ENCODE measurements at regions not wholly inside any gene's neighbourhood (a gene's known extent, or its start where the extent isn't known, plus 50 kb on each side); places are given as distances from the start of the nearest gene placed in this dataset.

- ChIA-PET POLR2A (no interaction called here), CTCF (no interaction called here)
Observed at GRCh38 chr18:62442391-62442790, 80.4 kb upstream of the ZCCHC2 start.

GRCh38 chr18:62445386-62445917 lies 77.4 kb upstream of the ZCCHC2 start:
- TF ChIP-seq SP1 (IDR thresholded peaks at IDR 0.05), result no peak
- TF ChIP-seq TARDBP (IDR thresholded peaks at IDR 0.05), result no peak
- TF ChIP-seq ZNF384 (IDR thresholded peaks at IDR 0.05), result no peak
- no peak for TF ChIP-seq BHLHE40 (IDR thresholded peaks at IDR 0.05; ENCODE audit: borderline replicate concordance)
- no peak for TF ChIP-seq FOXA1 (IDR thresholded peaks at IDR 0.05)
- TF ChIP-seq CTBP1 (IDR thresholded peaks at IDR 0.05; ENCODE audit: borderline replicate concordance), result no peak
- TF ChIP-seq HDGF (IDR thresholded peaks at IDR 0.05; ENCODE audit: borderline replicate concordance), result no peak
- no peak for TF ChIP-seq ARNT (IDR thresholded peaks at IDR 0.05)
- no peak for TF ChIP-seq PKNOX1 (IDR thresholded peaks at IDR 0.05)
- TF ChIP-seq FOXM1 (IDR thresholded peaks at IDR 0.05; ENCODE audit: borderline replicate concordance), result no peak
- TF ChIP-seq SUZ12 (IDR thresholded peaks at IDR 0.05), result no peak
- TF ChIP-seq L3MBTL2 (conservative IDR thresholded peaks at IDR 0.05), result no peak
- TF ChIP-seq FOXK2 (IDR thresholded peaks at IDR 0.05), result no peak
- TF ChIP-seq ELF4 (IDR thresholded peaks at IDR 0.05), result no peak
- TF ChIP-seq NFRKB (IDR thresholded peaks at IDR 0.05), result no peak
- no peak for TF ChIP-seq LEF1 (IDR thresholded peaks at IDR 0.05; ENCODE audit: borderline replicate concordance)
- CTCF ChIA-PET, result interaction anchor here (0.6 kb wide), 1 partner anchor 278 kb away, joined by 3 read pairs; no protein-coding TSS in a partner anchor
- no peak for DNase-seq (ENCODE audit: extremely low spot score)
- POLR2A ChIA-PET, result no interaction called here

More at GRCh38 chr18:62442391-62442790, 80.4 kb upstream of the ZCCHC2 start:
- no peak for DNase-seq (ENCODE audit: extremely low spot score)
- TF ChIP-seq L3MBTL2 (conservative IDR thresholded peaks at IDR 0.05) (no peak), ZNF384 (IDR thresholded peaks at IDR 0.05) (no peak), FOXM1 (IDR thresholded peaks at IDR 0.05; ENCODE audit: borderline replicate concordance) (no peak), ELF4 (IDR thresholded peaks at IDR 0.05) (no peak), SUZ12 (IDR thresholded peaks at IDR 0.05) (no peak), PKNOX1 (IDR thresholded peaks at IDR 0.05) (no peak), CTBP1 (IDR thresholded peaks at IDR 0.05; ENCODE audit: borderline replicate concordance) (no peak), TARDBP (IDR thresholded peaks at IDR 0.05) (no peak), FOXK2 (IDR thresholded peaks at IDR 0.05) (no peak), ARNT (IDR thresholded peaks at IDR 0.05) (no peak), NFRKB (IDR thresholded peaks at IDR 0.05) (no peak), LEF1 (IDR thresholded peaks at IDR 0.05; ENCODE audit: borderline replicate concordance) (no peak), FOXA1 (IDR thresholded peaks at IDR 0.05) (no peak), HDGF (IDR thresholded peaks at IDR 0.05; ENCODE audit: borderline replicate concordance) (no peak), BHLHE40 (IDR thresholded peaks at IDR 0.05; ENCODE audit: borderline replicate concordance) (no peak), SP1 (IDR thresholded peaks at IDR 0.05) (no peak)

GRCh38 chr18:62446511-62446910 lies 76.3 kb upstream of the ZCCHC2 start:
- POLR2A ChIA-PET, result no interaction called here
- CTCF ChIA-PET, result no interaction called here
- no peak for DNase-seq (ENCODE audit: extremely low spot score)
- TF ChIP-seq FOXA1 (IDR thresholded peaks at IDR 0.05), result no peak
- TF ChIP-seq L3MBTL2 (conservative IDR thresholded peaks at IDR 0.05), result no peak
- no peak for TF ChIP-seq LEF1 (IDR thresholded peaks at IDR 0.05; ENCODE audit: borderline replicate concordance)
- no peak for TF ChIP-seq ZNF384 (IDR thresholded peaks at IDR 0.05)
- TF ChIP-seq ELF4 (IDR thresholded peaks at IDR 0.05), result no peak
- TF ChIP-seq BHLHE40 (IDR thresholded peaks at IDR 0.05; ENCODE audit: borderline replicate concordance), result no peak
- no peak for TF ChIP-seq CTBP1 (IDR thresholded peaks at IDR 0.05; ENCODE audit: borderline replicate concordance)
- TF ChIP-seq TARDBP (IDR thresholded peaks at IDR 0.05), result no peak
- no peak for TF ChIP-seq SUZ12 (IDR thresholded peaks at IDR 0.05)
- TF ChIP-seq ARNT (IDR thresholded peaks at IDR 0.05), result no peak
- no peak for TF ChIP-seq NFRKB (IDR thresholded peaks at IDR 0.05)
- no peak for TF ChIP-seq FOXK2 (IDR thresholded peaks at IDR 0.05)
- no peak for TF ChIP-seq SP1 (IDR thresholded peaks at IDR 0.05)
- no peak for TF ChIP-seq HDGF (IDR thresholded peaks at IDR 0.05; ENCODE audit: borderline replicate concordance)
- TF ChIP-seq FOXM1 (IDR thresholded peaks at IDR 0.05; ENCODE audit: borderline replicate concordance), result no peak
- no peak for TF ChIP-seq PKNOX1 (IDR thresholded peaks at IDR 0.05)

- DNase-seq (ENCODE audit: extremely low spot score), result no peak
- POLR2A ChIA-PET, result no interaction called here
- CTCF ChIA-PET, result no interaction called here
- TF ChIP-seq SP1 (IDR thresholded peaks at IDR 0.05), result no peak
- no peak for TF ChIP-seq ZNF384 (IDR thresholded peaks at IDR 0.05)
- TF ChIP-seq SUZ12 (IDR thresholded peaks at IDR 0.05), result no peak
- no peak for TF ChIP-seq CTBP1 (IDR thresholded peaks at IDR 0.05; ENCODE audit: borderline replicate concordance)
- TF ChIP-seq TARDBP (IDR thresholded peaks at IDR 0.05), result no peak
- no peak for TF ChIP-seq BHLHE40 (IDR thresholded peaks at IDR 0.05; ENCODE audit: borderline replicate concordance)
Observed at GRCh38 chr18:62447652-62448051, 75.2 kb upstream of the ZCCHC2 start.

GRCh38 chr18:62448426-62448825 lies 74.4 kb upstream of the ZCCHC2 start:
- TF ChIP-seq ELF4 (IDR thresholded peaks at IDR 0.05) (no peak), SP1 (IDR thresholded peaks at IDR 0.05) (no peak), ZNF384 (IDR thresholded peaks at IDR 0.05) (no peak), ARNT (IDR thresholded peaks at IDR 0.05) (no peak), BHLHE40 (IDR thresholded peaks at IDR 0.05; ENCODE audit: borderline replicate concordance) (no peak), PKNOX1 (IDR thresholded peaks at IDR 0.05) (no peak), FOXK2 (IDR thresholded peaks at IDR 0.05) (no peak)
- ChIA-PET POLR2A (no interaction called here), CTCF (no interaction called here)
- DNase-seq (ENCODE audit: extremely low spot score), result no peak
